Tibial nerve (tissue), 4 donors: ENCODE measurements at regions not wholly inside any gene's neighbourhood (a gene's known extent, or its start where the extent isn't known, plus 50 kb on each side); places are given as distances from the start of the nearest gene placed in this dataset.

Source experiments
- DNase-seq, 2 donors: peaks; one replicate each; pipeline ENCODE4 v3.0.0-alpha.2; 2019; ENCODE audit warnings: low spot score in 2 of 2
- H3K27ac ChIP-seq, 4 donors: fragments of 200-600 bp; sonication (generic) in 3 of 4; one replicate each; pipeline ENCODE4 v1.5.1; 2017 to 2019; ENCODE audit warnings: mild to moderate bottlenecking in 1 of 4
- H3K27me3 ChIP-seq, 2 donors: fragments of 200-600 bp; sonication (generic) in 1 of 2; one replicate each; pipeline versions ENCODE4 v1.5.1 to v1.6.0; 2017 to 2019
- H3K36me3 ChIP-seq, 3 donors: fragments of 200-600 bp; sonication (generic); one replicate each; pipeline ENCODE4 v1.5.1; 2018 to 2019
- H3K4me1 ChIP-seq, 4 donors: fragments of 200-600 bp; sonication (generic) in 3 of 4; one replicate each; pipeline ENCODE4 v1.5.1; 2017 to 2019
- H3K4me3 ChIP-seq, 4 donors: fragments of 200-600 bp; sonication (generic) in 3 of 4; one replicate each; pipeline ENCODE4 v1.5.1; 2017 to 2019; ENCODE audit warnings: mild to moderate bottlenecking in 1 of 4, moderate library complexity in 1 of 4
- H3K9me3 ChIP-seq, 4 donors: fragments of 200-600 bp; sonication (generic) in 3 of 4; one replicate each; pipeline ENCODE4 v1.5.1; 2017 to 2019
- EP300 ChIP-seq, 2 donors: sonication (generic); formaldehyde crosslinking; IDR thresholded peaks; one replicate each; pipeline ENCODE4 v1.6.1; 2017; ENCODE audit warnings: antibody characterized with exemption in 2 of 2, mild to moderate bottlenecking in 1 of 2
- POLR2A ChIP-seq, 2 donors: fragments of 450-650 bp; IDR thresholded peaks; one replicate each; pipeline ENCODE4 v1.6.1; 2017; ENCODE audit warnings: antibody characterized with exemption in 2 of 2, mild to moderate bottlenecking in 2 of 2, moderate library complexity in 2 of 2
- WGBS, 2 donors: methylation state at CpG; one replicate each; pipeline ENCODE4 v1.1.5; 2018; 5-methylcytosine and 5-hydroxymethylcytosine counted together
- TF ChIP-seq, protein P1 (sequence below), 5 experiments: fragments of 200-600 bp in 3 of 5; fragments of 450-650 bp in 2 of 5; sonication (generic) in 3 of 5; IDR thresholded peaks; one replicate each; pipeline ENCODE4 v1.5.1; 2016 to 2019; ENCODE audit warnings: antibody characterized with exemption in 5 of 5, mild to moderate bottlenecking in 3 of 5, moderate library complexity in 2 of 5

DNA sequence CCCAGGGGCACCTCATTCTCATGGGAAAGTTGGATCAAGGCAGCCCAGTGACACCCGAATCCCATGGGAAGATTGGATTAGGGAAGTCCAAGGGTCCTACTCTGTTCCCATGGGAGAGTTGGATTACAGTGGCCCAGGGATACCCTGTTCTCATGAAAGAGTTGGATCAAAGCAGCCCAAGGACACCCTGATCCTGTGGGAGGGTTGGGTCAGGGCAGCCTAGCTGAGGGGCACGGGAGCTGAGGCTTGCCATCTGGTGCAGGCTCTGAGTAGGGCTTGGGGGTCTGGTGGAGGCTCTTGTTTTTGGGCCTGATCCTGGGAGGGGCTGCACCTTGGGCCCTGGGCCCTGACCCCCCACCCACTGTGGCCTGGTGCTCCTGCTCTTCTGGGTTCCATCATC is 87.1 kb downstream of the ACKR3 start:
- 100% methylated on average over 2 of the region's 2 CpGs for WGBS, 2 donors
- Histone ChIP-seq H3K36me3 (no peaks in the 10 kb centered on the region), H3K9me3 (no peaks in the 10 kb centered on the region), H3K27me3 (no peaks in the 10 kb centered on the region), H3K4me3 (no peak overlapping the region), H3K4me1 (peaks cover 0 to 19% (median 8%) of the 10 kb centered on the region in 4 donors), H3K27ac (no peak overlapping the region)
- DNase-seq: peak in 1 of 2 donors; percentile 3
- no peak for TF ChIP-seq POLR2A (IDR thresholded peaks at IDR 0.05)
- TF ChIP-seq, protein P1, sequence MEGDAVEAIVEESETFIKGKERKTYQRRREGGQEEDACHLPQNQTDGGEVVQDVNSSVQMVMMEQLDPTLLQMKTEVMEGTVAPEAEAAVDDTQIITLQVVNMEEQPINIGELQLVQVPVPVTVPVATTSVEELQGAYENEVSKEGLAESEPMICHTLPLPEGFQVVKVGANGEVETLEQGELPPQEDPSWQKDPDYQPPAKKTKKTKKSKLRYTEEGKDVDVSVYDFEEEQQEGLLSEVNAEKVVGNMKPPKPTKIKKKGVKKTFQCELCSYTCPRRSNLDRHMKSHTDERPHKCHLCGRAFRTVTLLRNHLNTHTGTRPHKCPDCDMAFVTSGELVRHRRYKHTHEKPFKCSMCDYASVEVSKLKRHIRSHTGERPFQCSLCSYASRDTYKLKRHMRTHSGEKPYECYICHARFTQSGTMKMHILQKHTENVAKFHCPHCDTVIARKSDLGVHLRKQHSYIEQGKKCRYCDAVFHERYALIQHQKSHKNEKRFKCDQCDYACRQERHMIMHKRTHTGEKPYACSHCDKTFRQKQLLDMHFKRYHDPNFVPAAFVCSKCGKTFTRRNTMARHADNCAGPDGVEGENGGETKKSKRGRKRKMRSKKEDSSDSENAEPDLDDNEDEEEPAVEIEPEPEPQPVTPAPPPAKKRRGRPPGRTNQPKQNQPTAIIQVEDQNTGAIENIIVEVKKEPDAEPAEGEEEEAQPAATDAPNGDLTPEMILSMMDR (IDR thresholded peaks at IDR 0.05): no peak

DNA sequence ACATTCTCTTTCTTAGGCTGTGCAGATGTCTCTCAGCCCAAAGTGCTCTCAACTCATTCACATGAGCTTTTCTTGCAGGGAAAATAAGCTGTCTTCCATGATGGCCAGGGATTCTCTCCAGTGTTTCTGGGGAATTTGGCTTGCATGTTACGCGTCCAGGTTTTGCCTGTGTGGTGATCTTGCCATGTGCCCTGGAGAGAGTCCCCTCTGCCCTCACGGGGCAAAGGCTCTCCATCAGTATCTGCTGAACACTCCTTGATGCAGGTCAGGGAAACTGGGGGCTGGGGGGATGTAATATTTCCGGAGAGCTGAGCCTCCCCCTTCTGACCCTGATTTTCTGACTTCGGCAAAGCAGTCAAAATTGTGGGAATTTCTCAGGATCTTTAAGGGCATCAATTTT is 87.6 kb downstream of the ACKR3 start:
- H3K9me3 ChIP-seq: no peaks in the 10 kb centered on the region
- DNase-seq: peak in 1 of 2 donors; percentile 4
- H3K4me3 ChIP-seq: no peak overlapping the region
- H3K27ac ChIP-seq: no peak overlapping the region
- H3K27me3 ChIP-seq: no peaks in the 10 kb centered on the region
- 94 to 95% methylated on average over 5 of the region's 5 CpGs for WGBS, 2 donors
- no peak for TF ChIP-seq EP300 (IDR thresholded peaks at IDR 0.05)
- TF ChIP-seq, protein P1 (IDR thresholded peaks at IDR 0.05): no peak
- TF ChIP-seq POLR2A (IDR thresholded peaks at IDR 0.05): no peak
- H3K4me1 ChIP-seq: peaks cover 0 to 24% (median 10%) of the 10 kb centered on the region in 4 donors
- no peaks in the 10 kb centered on the region for H3K36me3 ChIP-seq

DNA sequence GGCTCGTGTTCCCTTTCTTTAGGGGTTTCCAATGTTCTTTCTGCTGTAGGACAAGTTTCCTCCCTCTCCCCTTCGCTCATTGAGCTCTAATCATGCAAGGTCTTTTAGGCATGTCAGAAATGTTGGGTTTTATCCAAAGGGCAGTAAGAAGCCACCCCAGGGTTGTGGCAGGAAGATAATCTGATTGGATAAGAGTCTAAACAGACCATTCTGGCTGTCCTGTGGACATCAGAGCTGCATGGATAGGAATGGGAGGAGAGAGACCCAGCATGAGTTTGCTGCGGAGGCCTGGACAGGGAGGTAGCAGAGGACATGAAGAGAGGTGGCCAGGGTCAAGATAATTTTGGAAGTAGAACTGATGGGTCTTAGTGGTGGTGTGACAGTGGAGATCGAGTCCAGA is 88.2 kb downstream of the ACKR3 start:
- no peak overlapping the region for H3K27ac ChIP-seq
- H3K27me3 ChIP-seq: no peaks in the 10 kb centered on the region
- no peaks in the 10 kb centered on the region for H3K36me3 ChIP-seq
- peak in 1 of 2 donors; percentile 4 for DNase-seq
- H3K9me3 ChIP-seq: no peaks in the 10 kb centered on the region
- 70 to 71% methylated on average over 4 of the region's 4 CpGs for WGBS, 2 donors
- no peak overlapping the region for H3K4me3 ChIP-seq
- H3K4me1 ChIP-seq: peaks cover 0 to 30% (median 14%) of the 10 kb centered on the region in 4 donors
- TF ChIP-seq POLR2A (IDR thresholded peaks at IDR 0.05) (no peak), EP300 (IDR thresholded peaks at IDR 0.05) (no peak)
- TF ChIP-seq, protein P1 (IDR thresholded peaks at IDR 0.05): no peak

DNA sequence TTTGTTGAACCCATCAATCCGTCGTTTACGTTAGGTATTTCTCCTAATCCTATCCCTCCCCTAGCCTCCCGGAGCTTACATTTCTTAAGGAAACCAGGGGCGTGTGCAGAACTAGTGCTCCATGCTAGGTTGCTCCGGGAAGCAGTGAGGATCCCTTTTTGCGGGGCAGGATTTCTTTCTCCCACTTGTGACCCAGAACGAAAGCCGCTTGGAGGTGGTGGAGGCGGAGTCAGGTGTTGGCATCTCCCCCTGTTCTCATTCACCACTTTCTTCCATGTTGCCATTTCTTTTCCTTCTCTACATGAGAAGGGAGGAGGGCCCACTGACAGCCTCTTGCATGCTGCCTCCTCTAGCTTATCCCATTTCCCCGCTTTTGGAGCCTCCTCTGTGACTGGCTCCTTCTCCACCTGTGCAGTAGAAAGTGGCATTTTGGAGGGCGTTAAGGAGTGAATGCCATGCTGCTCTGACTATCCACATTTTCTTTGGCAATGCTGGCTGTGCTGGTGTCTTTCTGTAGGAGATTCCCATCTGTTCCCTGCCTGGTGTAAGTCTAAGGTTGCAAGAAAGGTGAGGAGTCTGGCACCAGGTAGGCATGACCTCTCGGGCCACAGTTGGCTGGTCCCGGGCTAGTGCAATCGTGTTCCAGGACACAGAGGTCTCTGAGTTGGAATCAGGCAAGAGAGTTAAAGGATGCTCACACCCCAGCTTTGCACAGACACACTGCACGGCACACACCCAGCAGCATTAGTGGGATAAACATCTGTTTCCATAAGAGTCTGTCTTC is 89.5 kb downstream of the ACKR3 start:
- Histone ChIP-seq H3K4me1 (peaks cover 3 to 44% (median 22%) of the 10 kb centered on the region in 4 donors), H3K27ac (no peak overlapping the region)
- WGBS, 2 donors: 90 to 91% methylated on average over 16 of the region's 16 CpGs

DNA sequence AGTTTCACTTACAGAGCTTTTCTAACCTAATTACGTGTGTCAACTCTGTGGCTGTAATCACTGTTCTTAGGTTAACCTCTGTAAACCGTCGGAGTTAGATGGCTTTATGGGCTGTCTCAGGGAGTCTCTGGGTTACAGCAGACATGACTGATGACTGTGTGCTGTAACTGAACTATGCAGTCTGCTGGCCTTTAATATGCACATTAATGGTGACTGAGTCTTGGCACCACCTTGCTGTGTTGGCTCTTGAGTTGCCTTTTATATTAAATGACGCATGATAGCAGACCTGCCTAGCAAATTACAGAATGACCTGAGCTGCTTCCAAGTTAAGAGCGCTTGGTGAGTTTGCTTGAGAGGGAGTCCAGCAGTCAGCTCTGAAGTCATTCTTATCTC is 90.1 kb downstream of the ACKR3 start:
- peaks cover 3 to 50% (median 25%) of the 10 kb centered on the region in 4 donors for H3K4me1 ChIP-seq
- H3K9me3 ChIP-seq: no peaks in the 10 kb centered on the region
- WGBS, 2 donors: 65 to 78% methylated on average over 5 of the region's 5 CpGs
- H3K27me3 ChIP-seq: no peaks in the 10 kb centered on the region
- H3K27ac ChIP-seq: no peak overlapping the region
- TF ChIP-seq EP300 (IDR thresholded peaks at IDR 0.05): no peak
- TF ChIP-seq POLR2A (IDR thresholded peaks at IDR 0.05): no peak
- TF ChIP-seq, protein P1 (IDR thresholded peaks at IDR 0.05): no peak
- no peak overlapping the region for H3K4me3 ChIP-seq
- no peaks in the 10 kb centered on the region for H3K36me3 ChIP-seq
- DNase-seq: peak in 1 of 2 donors; percentile 3

More for the DNA sequence above, 89.5 kb downstream of the ACKR3 start:
- Histone ChIP-seq H3K27me3 (no peaks in the 10 kb centered on the region), H3K9me3 (no peaks in the 10 kb centered on the region), H3K36me3 (no peaks in the 10 kb centered on the region), H3K4me3 (no peak overlapping the region)
- peak in 1 of 2 donors; percentile 3 for DNase-seq
- no peak for TF ChIP-seq EP300 (IDR thresholded peaks at IDR 0.05)
- TF ChIP-seq, protein P1 (IDR thresholded peaks at IDR 0.05): no peak
- no peak for TF ChIP-seq POLR2A (IDR thresholded peaks at IDR 0.05)
